ENCODE measurements at regions not wholly inside any gene's neighbourhood (a gene's known extent, or its start where the extent isn't known, plus 50 kb on each side); places are given as distances from the start of the nearest gene placed in this dataset.

DNA sequence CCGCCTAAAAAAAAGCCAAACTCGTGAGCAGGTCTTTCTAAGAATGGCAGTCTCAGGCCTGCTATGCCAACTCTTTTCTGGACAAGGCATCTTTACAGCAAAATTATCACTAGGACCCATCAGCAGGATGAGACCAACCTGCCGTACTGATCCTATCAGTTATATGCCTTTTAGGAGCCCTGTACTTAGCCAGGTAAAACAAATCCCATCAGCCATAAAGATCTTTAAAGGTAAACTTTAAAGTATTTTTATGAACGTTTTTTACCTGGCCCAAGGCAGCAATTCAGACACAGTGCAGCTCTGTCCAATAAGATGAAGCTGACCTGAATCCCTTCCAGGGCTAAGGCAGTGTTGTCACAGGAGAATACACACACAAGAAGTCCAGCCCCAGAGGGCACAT lies 51.3 kb upstream of the TGM3 start:
- no peaks in the 10 kb centered on the region for H3K36me3 ChIP-seq
- intact Hi-C loops (cut with DNase I), result no loop called here
- no peak for ATAC-seq
- H3K4me3 ChIP-seq, result no peak overlapping the region
- TF ChIP-seq, protein P1, sequence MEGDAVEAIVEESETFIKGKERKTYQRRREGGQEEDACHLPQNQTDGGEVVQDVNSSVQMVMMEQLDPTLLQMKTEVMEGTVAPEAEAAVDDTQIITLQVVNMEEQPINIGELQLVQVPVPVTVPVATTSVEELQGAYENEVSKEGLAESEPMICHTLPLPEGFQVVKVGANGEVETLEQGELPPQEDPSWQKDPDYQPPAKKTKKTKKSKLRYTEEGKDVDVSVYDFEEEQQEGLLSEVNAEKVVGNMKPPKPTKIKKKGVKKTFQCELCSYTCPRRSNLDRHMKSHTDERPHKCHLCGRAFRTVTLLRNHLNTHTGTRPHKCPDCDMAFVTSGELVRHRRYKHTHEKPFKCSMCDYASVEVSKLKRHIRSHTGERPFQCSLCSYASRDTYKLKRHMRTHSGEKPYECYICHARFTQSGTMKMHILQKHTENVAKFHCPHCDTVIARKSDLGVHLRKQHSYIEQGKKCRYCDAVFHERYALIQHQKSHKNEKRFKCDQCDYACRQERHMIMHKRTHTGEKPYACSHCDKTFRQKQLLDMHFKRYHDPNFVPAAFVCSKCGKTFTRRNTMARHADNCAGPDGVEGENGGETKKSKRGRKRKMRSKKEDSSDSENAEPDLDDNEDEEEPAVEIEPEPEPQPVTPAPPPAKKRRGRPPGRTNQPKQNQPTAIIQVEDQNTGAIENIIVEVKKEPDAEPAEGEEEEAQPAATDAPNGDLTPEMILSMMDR (IDR thresholded peaks at IDR 0.05), result no peak
- H3K27me3 ChIP-seq, result peaks cover 0 to 50% (median 35%) of the 10 kb centered on the region in 7 donors
- H3K4me1 ChIP-seq, result peaks cover 0 to 4% (median 0%) of the 10 kb centered on the region in 9 donors
- 72 to 77% methylated on average over 4 of the region's 4 CpGs for WGBS, 2 donors
- DNase-seq, result no peak
- H3K27ac ChIP-seq, result no peak overlapping the region
- no peaks in the 10 kb centered on the region for H3K9me3 ChIP-seq

GRCh38 chr20:2244993-2245392 lies 50.8 kb upstream of the TGM3 start:
- intact Hi-C loops (cut with DNase I), result no loop called here
- Histone ChIP-seq H3K36me3 (no peaks in the 10 kb centered on the region), H3K27ac (no peak overlapping the region), H3K9me3 (no peaks in the 10 kb centered on the region), H3K4me1 (no peaks in the 10 kb centered on the region), H3K4me3 (no peak overlapping the region), H3K27me3 (peaks cover 0 to 47% (median 35%) of the 10 kb centered on the region in 7 donors)
- ATAC-seq, result no peak
- TF ChIP-seq, protein P1 (IDR thresholded peaks at IDR 0.05), result no peak
- 28 to 29% methylated on average over 6 of the region's 6 CpGs for WGBS, 2 donors
- DNase-seq, result no peak

- H3K27ac ChIP-seq, result no peak overlapping the region
- 8 to 11% methylated on average over 1 of the region's 1 CpG for WGBS, 2 donors
- H3K9me3 ChIP-seq, result no peaks in the 10 kb centered on the region
- DNase-seq (no peak), ATAC-seq (no peak)
- intact Hi-C loops (cut with DNase I), result no loop called here
- TF ChIP-seq, protein P1 (IDR thresholded peaks at IDR 0.05), result no peak
- peaks cover 0 to 47% (median 35%) of the 10 kb centered on the region in 7 donors for H3K27me3 ChIP-seq
- no peaks in the 10 kb centered on the region for H3K36me3 ChIP-seq
- no peaks in the 10 kb centered on the region for H3K4me1 ChIP-seq
- H3K4me3 ChIP-seq, result no peak overlapping the region
These were observed 50.2 kb upstream of the TGM3 start for GRCh38 chr20:2245637-2246036.

All from heart right ventricle (tissue), 16 donors.